ENCODE measurements at regions not wholly inside any gene's neighbourhood (a gene's known extent, or its start where the extent isn't known, plus 50 kb on each side); places are given as distances from the start of the nearest gene placed in this dataset.

DNA sequence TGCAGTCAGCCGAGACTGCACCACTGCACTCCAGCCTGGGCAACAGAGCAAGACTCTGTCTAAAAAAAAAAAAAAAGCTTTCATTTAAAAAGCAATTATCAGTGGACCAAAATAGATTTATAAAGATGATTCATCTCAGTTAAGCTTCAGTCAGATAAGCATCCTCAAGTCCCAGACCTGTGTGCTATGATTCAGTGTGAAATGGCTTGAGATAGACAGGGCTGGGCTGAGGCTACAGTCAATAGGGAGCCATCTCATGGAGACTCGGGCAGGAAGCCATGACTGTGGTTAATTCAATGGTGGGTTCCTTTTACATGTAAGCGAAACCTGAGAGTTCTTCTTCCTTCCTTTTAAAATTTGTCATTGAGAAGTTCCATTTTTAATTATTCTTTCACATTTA is 276.0 kb downstream of the TFAP2A start:
- dilution Hi-C loops (cut with MboI; ENCODE audit: extremely low pct_ligation_motif_present, low sequenced_read_pairs) (no loop called here), intact Hi-C loops (cut with micrococcal nuclease) (no loop called here)
- no peak for DNase-seq (ENCODE audit: low read depth, low spot score)
- ChIA-PET POLR2A (no interaction called here), CTCF (no interaction called here)
- TF ChIP-seq, protein P1, sequence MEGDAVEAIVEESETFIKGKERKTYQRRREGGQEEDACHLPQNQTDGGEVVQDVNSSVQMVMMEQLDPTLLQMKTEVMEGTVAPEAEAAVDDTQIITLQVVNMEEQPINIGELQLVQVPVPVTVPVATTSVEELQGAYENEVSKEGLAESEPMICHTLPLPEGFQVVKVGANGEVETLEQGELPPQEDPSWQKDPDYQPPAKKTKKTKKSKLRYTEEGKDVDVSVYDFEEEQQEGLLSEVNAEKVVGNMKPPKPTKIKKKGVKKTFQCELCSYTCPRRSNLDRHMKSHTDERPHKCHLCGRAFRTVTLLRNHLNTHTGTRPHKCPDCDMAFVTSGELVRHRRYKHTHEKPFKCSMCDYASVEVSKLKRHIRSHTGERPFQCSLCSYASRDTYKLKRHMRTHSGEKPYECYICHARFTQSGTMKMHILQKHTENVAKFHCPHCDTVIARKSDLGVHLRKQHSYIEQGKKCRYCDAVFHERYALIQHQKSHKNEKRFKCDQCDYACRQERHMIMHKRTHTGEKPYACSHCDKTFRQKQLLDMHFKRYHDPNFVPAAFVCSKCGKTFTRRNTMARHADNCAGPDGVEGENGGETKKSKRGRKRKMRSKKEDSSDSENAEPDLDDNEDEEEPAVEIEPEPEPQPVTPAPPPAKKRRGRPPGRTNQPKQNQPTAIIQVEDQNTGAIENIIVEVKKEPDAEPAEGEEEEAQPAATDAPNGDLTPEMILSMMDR (IDR thresholded peaks at IDR 0.05; ENCODE audit: extremely low read depth in 1 of 2, insufficient read depth in 1 of 2, low read depth in 1 of 2, low read length in 2 of 2) = no peak
- TF ChIP-seq FOS (IDR thresholded peaks at IDR 0.05; ENCODE audit: borderline replicate concordance, insufficient read depth, low read length) = no peak
- H3K9me1 ChIP-seq (replicated peaks; ENCODE audit: control insufficient read depth, extremely low read depth, insufficient read depth, low read length) = no peaks in the 10 kb centered on the region
- no TSS peak for BruUV-seq (replicated peaks)
- no peak for FAIRE-seq
- no peaks in the 10 kb centered on the region for H3K79me2 ChIP-seq (ENCODE audit: control insufficient read depth, insufficient read depth, low read length)
- no peaks in the 10 kb centered on the region for H3K4me1 ChIP-seq (ENCODE audit: control insufficient read depth, extremely low read depth, insufficient read depth, low read length)
- H2AFZ ChIP-seq (ENCODE audit: low read depth, low read length) = no peak overlapping the region
- no peaks in the 10 kb centered on the region for H4K20me1 ChIP-seq (replicated peaks; ENCODE audit: control insufficient read depth, extremely low read depth, insufficient read depth, low read length)
- no peak overlapping the region for H3K4me2 ChIP-seq (ENCODE audit: insufficient read depth, low read length)
- H3K9ac ChIP-seq (replicated peaks; ENCODE audit: extremely low read depth, insufficient read depth, low read length) = no peak overlapping the region
- H3K9me3 ChIP-seq (replicated peaks; ENCODE audit: control insufficient read depth, insufficient read depth, low read length) = no peaks in the 10 kb centered on the region
- no peak overlapping the region for H3K4me3 ChIP-seq (replicated peaks in 1 of 3; ENCODE audit: insufficient read depth in 1 of 3, low read depth in 1 of 3, low read length in 3 of 3)
- H3K27me3 ChIP-seq (ENCODE audit: control insufficient read depth in 2 of 2, insufficient read depth in 2 of 2, low read length in 2 of 2) = no peaks in the 10 kb centered on the region
- H3K27ac ChIP-seq (ENCODE audit: insufficient read depth, low read depth, low read length) = no peak overlapping the region
- no peaks in the 10 kb centered on the region for H3K36me3 ChIP-seq (ENCODE audit: control insufficient read depth in 2 of 2, extremely low read depth in 1 of 2, insufficient read depth in 2 of 2, low read length in 2 of 2)

DNA sequence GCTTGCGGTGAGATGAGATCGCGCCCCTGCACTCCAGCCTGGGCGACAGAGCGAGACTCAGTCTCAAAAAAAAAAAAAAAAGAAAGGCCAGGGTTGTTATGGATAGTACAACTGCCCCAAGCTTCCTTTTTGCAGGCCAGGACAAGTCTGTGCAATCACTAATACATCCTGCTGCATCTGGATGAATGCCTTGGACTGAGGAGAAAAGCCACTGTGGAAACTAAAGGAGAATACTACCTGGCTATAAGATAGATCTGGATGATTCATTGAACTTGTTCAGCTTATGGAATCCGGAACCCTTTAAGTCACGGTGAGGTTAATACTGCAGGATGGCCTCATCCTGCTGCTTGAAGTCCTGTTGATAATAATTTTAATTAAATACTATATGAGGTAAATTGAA is 278.2 kb downstream of the TFAP2A start:
- CTCF ChIA-PET = no interaction called here
- TF ChIP-seq, protein P1 (IDR thresholded peaks at IDR 0.05; ENCODE audit: extremely low read depth in 1 of 2, insufficient read depth in 1 of 2, low read depth in 1 of 2, low read length in 2 of 2) = no peak
- TF ChIP-seq POLR2A (IDR thresholded peaks at IDR 0.05; ENCODE audit: low read depth, low read length) (no peak), GATA2 (IDR thresholded peaks at IDR 0.05; ENCODE audit: insufficient read depth, insufficient read length, low read depth, low read length) (no peak), FOS (IDR thresholded peaks at IDR 0.05; ENCODE audit: borderline replicate concordance, insufficient read depth, low read length) (no peak), MYC (IDR thresholded peaks at IDR 0.05; ENCODE audit: low read depth, low read length) (no peak), JUN (IDR thresholded peaks at IDR 0.05; ENCODE audit: borderline replicate concordance, insufficient read depth, insufficient read length, low read depth) (no peak), POLR2AphosphoS5 (IDR thresholded peaks at IDR 0.05; ENCODE audit: insufficient read depth, low read depth, low read length) (no peak)
- TF ChIP-seq, protein P2, sequence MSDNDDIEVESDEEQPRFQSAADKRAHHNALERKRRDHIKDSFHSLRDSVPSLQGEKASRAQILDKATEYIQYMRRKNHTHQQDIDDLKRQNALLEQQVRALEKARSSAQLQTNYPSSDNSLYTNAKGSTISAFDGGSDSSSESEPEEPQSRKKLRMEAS (IDR thresholded peaks at IDR 0.05; ENCODE audit: insufficient read depth, insufficient read length) = no peak
- no peak for FAIRE-seq

More for the DNA sequence above, 278.2 kb downstream of the TFAP2A start:
- H4K20me1 ChIP-seq (replicated peaks; ENCODE audit: control insufficient read depth, extremely low read depth, insufficient read depth, low read length) = no peaks in the 10 kb centered on the region
- no peak overlapping the region for H3K4me3 ChIP-seq (replicated peaks in 1 of 3; ENCODE audit: insufficient read depth in 1 of 3, low read depth in 1 of 3, low read length in 3 of 3)
- no peak overlapping the region for H3K9ac ChIP-seq (replicated peaks; ENCODE audit: extremely low read depth, insufficient read depth, low read length)
- H3K9me1 ChIP-seq (replicated peaks; ENCODE audit: control insufficient read depth, extremely low read depth, insufficient read depth, low read length) = no peaks in the 10 kb centered on the region
- no peaks in the 10 kb centered on the region for H3K27me3 ChIP-seq (ENCODE audit: control insufficient read depth in 2 of 2, insufficient read depth in 2 of 2, low read length in 2 of 2)
- H3K27ac ChIP-seq (ENCODE audit: insufficient read depth, low read depth, low read length) = no peak overlapping the region
- H3K4me2 ChIP-seq (ENCODE audit: insufficient read depth, low read length) = no peak overlapping the region
- no peaks in the 10 kb centered on the region for H3K79me2 ChIP-seq (ENCODE audit: control insufficient read depth, insufficient read depth, low read length)
- intact Hi-C loops (cut with micrococcal nuclease) = no loop called here
- no TSS peak for BruUV-seq (replicated peaks)
- dilution Hi-C loops (cut with MboI; ENCODE audit: extremely low pct_ligation_motif_present, low sequenced_read_pairs) = no loop called here
- no peaks in the 10 kb centered on the region for H3K4me1 ChIP-seq (ENCODE audit: control insufficient read depth, extremely low read depth, insufficient read depth, low read length)
- no peak overlapping the region for H2AFZ ChIP-seq (ENCODE audit: low read depth, low read length)
- POLR2A ChIA-PET = no interaction called here
- no peak for DNase-seq (ENCODE audit: low read depth, low spot score)
- no peaks in the 10 kb centered on the region for H3K36me3 ChIP-seq (ENCODE audit: control insufficient read depth in 2 of 2, extremely low read depth in 1 of 2, insufficient read depth in 2 of 2, low read length in 2 of 2)
- H3K9me3 ChIP-seq (replicated peaks; ENCODE audit: control insufficient read depth, insufficient read depth, low read length) = no peaks in the 10 kb centered on the region
